ENCODE measurements at regions not wholly inside any gene's neighbourhood (a gene's known extent, or its start where the extent isn't known, plus 50 kb on each side); places are given as distances from the start of the nearest gene placed in this dataset.
A peak's percentile ranks its signal among the peaks of the same experiment; 100 is the strongest.
"Not testable (repeated sequence)": the region's sequence is repeated elsewhere in the genome, so short reads cannot be mapped to it uniquely, and the experiment has no call there.

DNA sequence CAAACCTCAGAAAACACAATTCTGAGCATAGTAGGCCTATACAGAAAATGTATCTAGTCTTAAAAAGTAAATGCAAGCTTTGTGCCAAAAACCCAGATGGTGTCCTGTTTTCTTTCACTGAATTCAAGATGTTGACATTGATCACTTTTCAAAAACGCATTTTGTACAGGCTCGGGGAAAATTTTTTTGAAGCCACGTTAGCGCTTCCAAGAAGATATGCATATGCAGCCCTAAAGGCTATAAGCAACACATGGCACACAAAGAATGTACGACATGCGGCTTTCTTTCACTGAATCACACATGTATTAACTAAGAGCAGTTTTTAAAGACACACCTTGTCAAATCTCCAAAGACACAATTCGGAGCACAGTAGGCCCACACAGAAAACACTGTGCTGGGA lies 115.4 kb downstream of the MRPL57 start:
- no peaks in the 10 kb centered on the region for H3K27me3 ChIP-seq (ENCODE audit: insufficient read depth, low read length)

GRCh38 chr13:21296991-21297390 lies 120.5 kb downstream of the MRPL57 start:
- not testable (repeated sequence) for H3K27me3 ChIP-seq (ENCODE audit: insufficient read depth, low read length); H3K9me3 ChIP-seq (ENCODE audit: low read depth, low read length); H3K4me3 ChIP-seq (ENCODE audit: low read length)
- H3K4me1 ChIP-seq (ENCODE audit: insufficient read depth, low read length): peaks cover 17% of the 10 kb centered on the region

More for the DNA sequence above, 115.4 kb downstream of the MRPL57 start:
- H3K4me3 ChIP-seq (ENCODE audit: low read length): no peak overlapping the region
- no peaks in the 10 kb centered on the region for H3K4me1 ChIP-seq (ENCODE audit: insufficient read depth, low read length)
- no peaks in the 10 kb centered on the region for H3K9me3 ChIP-seq (ENCODE audit: low read depth, low read length)

GRCh38 chr13:21297447-21297846 lies 121.0 kb downstream of the MRPL57 start:
- Histone ChIP-seq H3K4me1 (ENCODE audit: insufficient read depth, low read length) (peaks cover 17% of the 10 kb centered on the region), H3K27me3 (ENCODE audit: insufficient read depth, low read length) (no peaks in the 10 kb centered on the region), H3K9me3 (ENCODE audit: low read depth, low read length) (no peaks in the 10 kb centered on the region), H3K4me3 (ENCODE audit: low read length) (no peak overlapping the region)

DNA sequence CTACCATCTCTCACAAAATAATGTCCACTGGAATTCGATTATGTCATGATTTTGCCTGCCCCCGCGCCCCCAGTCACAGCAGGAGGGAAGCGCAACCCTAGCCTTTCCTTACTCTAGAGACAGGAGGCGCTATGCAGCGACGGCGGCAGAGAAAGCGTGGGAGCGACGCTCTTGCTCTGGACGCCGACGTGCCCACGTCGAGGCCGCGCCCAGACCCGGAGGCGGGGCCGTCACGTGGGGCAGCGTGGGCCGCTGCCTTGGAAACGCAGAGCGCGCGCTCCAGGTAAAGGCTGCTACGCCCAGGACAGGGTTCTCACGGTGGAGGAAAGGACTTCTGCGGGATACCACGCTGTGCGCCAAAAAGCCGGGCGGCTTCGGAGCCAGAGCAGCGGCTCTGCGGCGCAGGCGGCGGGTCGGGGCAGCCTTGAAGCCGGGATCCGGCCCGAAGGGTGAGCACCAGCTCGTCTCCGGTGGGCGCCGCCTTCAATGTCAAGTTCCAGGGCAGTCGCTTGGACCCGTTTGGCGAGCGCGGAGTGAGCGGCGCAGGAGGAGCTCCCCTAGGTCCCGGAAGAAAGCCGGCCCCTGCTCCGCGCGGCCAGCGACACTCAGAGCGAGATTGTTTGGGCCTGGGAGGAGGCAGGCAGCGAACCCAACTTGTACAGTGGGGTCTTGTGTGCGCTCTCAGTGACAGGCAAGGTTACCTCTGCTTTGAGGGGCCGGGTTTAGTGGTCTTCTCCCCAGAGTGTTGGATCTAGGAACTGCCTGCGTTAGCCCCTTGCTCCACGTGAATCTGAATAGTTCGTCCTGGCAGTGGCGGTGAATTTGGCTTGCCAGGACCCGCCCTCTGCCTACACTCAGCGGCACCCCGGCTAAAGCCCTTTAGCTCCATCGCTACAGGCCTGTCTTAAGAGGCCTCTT lies 121.7 kb downstream of the MRPL57 start:
- Histone ChIP-seq H3K4me1 (ENCODE audit: insufficient read depth, low read length) (peaks cover 17% of the 10 kb centered on the region), H3K9me3 (ENCODE audit: low read depth, low read length) (no peaks in the 10 kb centered on the region), H3K27me3 (ENCODE audit: insufficient read depth, low read length) (no peaks in the 10 kb centered on the region), H3K4me3 (ENCODE audit: low read length) (peak overlapping the region; percentile 80)

GRCh38 chr13:21304256-21304655 lies 127.8 kb downstream of the MRPL57 start:
- no peaks in the 10 kb centered on the region for H3K4me1 ChIP-seq (ENCODE audit: insufficient read depth, low read length)
- no peaks in the 10 kb centered on the region for H3K27me3 ChIP-seq (ENCODE audit: insufficient read depth, low read length)
- no peaks in the 10 kb centered on the region for H3K9me3 ChIP-seq (ENCODE audit: low read depth, low read length)
- no peak overlapping the region for H3K4me3 ChIP-seq (ENCODE audit: low read length)

DNA sequence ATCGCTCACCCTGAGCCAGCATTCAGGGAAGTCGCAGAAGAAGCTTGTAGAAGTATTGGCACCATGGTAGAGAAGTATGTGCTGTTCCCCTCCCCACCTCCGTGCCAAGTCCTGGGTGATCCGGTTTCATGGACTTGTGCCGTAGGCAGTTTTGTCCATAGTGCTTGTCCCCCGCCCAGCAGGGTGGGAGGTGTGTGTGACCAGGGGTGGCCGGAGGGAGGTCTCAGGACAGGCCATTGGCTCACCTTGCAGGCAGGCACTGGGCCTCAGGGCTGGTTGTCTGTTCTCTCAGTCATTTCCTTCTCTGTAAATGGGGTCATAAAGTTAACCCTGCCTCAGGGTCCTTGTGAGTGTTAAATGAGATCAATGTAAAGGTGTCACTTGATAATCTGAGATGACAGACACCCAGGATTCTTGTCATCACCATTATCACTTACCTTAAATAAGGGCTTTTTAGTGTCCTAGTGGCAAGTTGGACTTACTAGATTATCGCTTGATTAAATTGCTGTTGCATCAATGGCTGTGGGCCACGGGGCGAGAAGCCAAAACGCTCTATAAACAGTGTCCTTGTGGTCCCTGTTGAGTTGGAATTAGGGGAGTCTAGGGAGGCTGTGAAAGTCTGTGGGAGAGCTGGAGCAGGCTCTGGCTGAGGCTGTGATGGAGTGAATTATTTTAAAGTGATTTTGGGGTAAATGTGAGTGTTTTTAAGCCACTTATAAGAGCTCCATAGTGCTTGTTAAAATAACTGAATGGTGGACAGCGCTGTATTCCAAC lies 130.0 kb downstream of the MRPL57 start:
- H3K27me3 ChIP-seq (ENCODE audit: insufficient read depth, low read length); H3K4me1 ChIP-seq (ENCODE audit: insufficient read depth, low read length); H3K4me3 ChIP-seq (ENCODE audit: low read length); H3K9me3 ChIP-seq (ENCODE audit: low read depth, low read length): not testable (repeated sequence)

- H3K4me1 ChIP-seq (ENCODE audit: insufficient read depth, low read length); H3K9me3 ChIP-seq (ENCODE audit: low read depth, low read length); H3K4me3 ChIP-seq (ENCODE audit: low read length); H3K27me3 ChIP-seq (ENCODE audit: insufficient read depth, low read length): not testable (repeated sequence)
Observed at GRCh38 chr13:21307158-21307557, 130.7 kb downstream of the MRPL57 start.

DNA sequence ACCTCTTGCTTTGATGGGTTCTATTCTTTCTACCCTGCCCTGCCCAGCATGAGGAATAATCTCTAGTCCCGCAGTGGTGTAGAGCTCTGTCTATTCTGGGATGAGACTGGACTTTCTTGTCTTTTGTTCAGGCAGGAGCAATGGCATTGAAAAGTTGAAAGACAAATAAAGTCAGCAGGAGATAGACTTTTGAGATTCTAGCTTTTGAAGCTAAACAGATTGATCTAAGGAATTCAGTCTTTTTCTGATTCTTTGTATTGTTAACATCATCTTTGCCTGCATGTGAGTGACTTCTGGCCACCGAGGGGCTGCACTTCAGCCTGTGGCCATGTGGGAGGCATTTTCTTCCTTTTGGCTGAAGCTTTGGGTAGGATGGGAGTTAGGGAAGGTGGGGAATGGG lies 132.4 kb downstream of the MRPL57 start:
- Histone ChIP-seq H3K4me3 (ENCODE audit: low read length) (no peak overlapping the region), H3K9me3 (ENCODE audit: low read depth, low read length) (no peaks in the 10 kb centered on the region), H3K27me3 (ENCODE audit: insufficient read depth, low read length) (no peaks in the 10 kb centered on the region), H3K4me1 (ENCODE audit: insufficient read depth, low read length) (no peaks in the 10 kb centered on the region)

GRCh38 chr13:21309542-21310172 lies 133.2 kb downstream of the MRPL57 start:
- Histone ChIP-seq H3K9me3 (ENCODE audit: low read depth, low read length) (no peaks in the 10 kb centered on the region), H3K4me1 (ENCODE audit: insufficient read depth, low read length) (no peaks in the 10 kb centered on the region), H3K27me3 (ENCODE audit: insufficient read depth, low read length) (no peaks in the 10 kb centered on the region), H3K4me3 (ENCODE audit: low read length) (no peak overlapping the region)

DNA sequence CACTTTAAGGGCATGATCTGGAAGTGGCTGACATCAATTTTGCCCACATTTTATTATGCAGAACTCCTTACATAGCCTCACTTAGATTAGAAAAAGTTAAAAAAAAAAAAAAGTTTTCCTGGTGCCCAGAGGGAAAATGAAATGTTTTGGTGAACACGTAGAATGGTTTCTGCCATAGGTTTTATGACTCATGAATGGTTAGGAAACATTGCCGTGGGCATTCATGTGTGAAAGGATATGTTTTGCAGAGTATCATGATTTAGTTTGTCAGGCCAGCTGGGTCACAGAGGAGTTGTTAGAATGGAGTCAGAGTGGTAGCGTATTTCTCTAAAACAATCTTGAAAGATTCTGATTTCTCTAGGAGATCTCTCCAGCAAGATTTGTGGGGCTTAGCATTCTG lies 133.8 kb downstream of the MRPL57 start:
- H3K4me3 ChIP-seq (ENCODE audit: low read length): no peak overlapping the region
- no peaks in the 10 kb centered on the region for H3K27me3 ChIP-seq (ENCODE audit: insufficient read depth, low read length)
- no peaks in the 10 kb centered on the region for H3K9me3 ChIP-seq (ENCODE audit: low read depth, low read length)
- no peaks in the 10 kb centered on the region for H3K4me1 ChIP-seq (ENCODE audit: insufficient read depth, low read length)

DNA sequence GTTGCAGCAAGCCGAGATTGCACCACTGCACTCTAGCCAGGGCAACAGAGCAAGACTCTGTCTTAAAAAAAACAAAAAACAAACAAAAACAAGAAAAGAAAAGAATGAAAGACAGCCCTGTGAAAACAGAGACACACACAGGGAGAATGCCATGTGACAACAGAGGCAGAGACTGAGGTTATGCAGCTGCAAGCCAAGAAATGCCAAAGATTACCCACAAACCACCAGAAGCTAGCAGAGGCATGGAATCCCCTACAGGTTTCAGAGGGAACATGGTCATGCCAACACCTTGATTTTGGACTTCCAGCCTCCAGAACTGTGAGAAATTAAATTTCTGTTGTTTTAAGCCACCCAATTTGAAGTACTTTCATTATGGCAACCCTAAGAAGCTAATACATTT lies 138.5 kb downstream of the MRPL57 start:
- H3K4me1 ChIP-seq (ENCODE audit: insufficient read depth, low read length); H3K9me3 ChIP-seq (ENCODE audit: low read depth, low read length); H3K27me3 ChIP-seq (ENCODE audit: insufficient read depth, low read length); H3K4me3 ChIP-seq (ENCODE audit: low read length): not testable (repeated sequence)

- Histone ChIP-seq H3K4me3 (ENCODE audit: low read length) (no peak overlapping the region), H3K27me3 (ENCODE audit: insufficient read depth, low read length) (no peaks in the 10 kb centered on the region), H3K9me3 (ENCODE audit: low read depth, low read length) (no peaks in the 10 kb centered on the region), H3K4me1 (ENCODE audit: insufficient read depth, low read length) (no peaks in the 10 kb centered on the region)
Observed at GRCh38 chr13:21316376-21316775, 139.9 kb downstream of the MRPL57 start.

DNA sequence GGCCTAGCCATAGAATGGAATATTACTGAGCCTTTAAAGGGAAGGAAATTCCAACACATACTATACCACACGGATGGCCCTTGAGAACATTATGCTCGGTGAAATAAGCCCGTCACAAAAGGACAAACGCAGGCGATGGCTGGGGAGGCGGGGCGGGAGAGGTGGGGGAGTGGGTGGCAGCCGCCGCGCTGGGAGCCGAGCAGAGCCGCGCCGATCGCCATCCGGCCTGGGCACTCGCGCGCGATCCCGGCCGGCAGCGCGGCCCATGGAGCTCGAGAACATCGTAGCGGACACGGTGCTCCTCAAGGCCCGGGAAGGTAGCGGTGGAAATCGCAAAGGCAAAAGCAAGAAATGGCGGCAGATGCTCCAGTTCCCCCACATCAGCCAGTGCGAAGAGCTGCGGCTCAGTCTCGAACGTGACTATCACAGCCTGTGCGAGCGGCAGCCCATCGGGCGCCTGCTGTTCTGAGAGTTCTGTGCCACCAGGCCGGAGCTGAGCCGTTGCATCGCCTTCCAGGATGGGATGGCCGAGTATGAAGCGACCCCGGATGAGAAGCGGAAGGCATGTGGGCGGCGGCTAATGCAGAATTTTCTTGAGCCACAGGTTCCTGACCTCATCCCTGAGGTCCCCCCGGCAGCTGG lies 140.1 kb downstream of the ZDHHC20 start:
- no peak overlapping the region for H3K4me3 ChIP-seq (ENCODE audit: low read length)
- no peaks in the 10 kb centered on the region for H3K9me3 ChIP-seq (ENCODE audit: low read depth, low read length)
- no peaks in the 10 kb centered on the region for H3K27me3 ChIP-seq (ENCODE audit: insufficient read depth, low read length)
- H3K4me1 ChIP-seq (ENCODE audit: insufficient read depth, low read length): no peaks in the 10 kb centered on the region

DNA sequence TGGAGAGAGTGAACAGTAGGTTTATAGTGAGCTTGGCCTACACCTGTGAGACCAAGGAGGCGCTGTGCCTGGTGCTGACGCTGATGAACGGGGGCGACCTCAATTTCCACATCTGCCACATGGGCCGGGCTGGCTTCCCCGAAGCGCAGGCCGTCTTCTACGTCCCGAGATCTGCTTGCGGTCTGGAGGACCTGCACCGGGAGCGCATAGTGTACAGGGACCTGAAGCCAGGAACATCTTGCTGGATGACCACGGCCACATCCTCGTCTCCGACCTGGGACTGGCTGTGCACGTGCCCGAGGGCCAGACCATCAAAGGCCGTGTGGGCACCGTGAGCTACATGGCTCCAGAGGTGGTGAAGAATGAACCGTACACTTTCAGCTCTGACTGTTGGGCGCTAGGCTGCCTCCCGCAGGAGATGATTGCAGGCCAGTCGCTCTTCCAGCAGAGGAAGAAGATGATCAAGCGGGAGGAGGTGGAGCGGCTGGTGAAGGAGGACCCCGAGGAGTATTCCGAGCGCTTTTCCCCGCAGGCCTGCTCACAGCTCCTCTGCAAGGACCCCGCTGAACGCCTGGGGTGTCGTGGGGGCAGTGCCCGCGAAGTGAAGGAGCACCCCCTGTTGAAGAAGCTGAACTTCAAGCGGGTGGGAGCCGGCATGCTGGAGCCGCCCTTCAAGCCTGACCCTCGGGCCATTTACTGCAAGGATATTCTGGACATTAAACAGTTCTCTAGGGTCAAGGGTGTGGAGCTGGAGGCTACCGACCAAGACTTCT lies 139.0 kb downstream of the ZDHHC20 start:
- H3K9me3 ChIP-seq (ENCODE audit: low read depth, low read length): no peaks in the 10 kb centered on the region
- no peaks in the 10 kb centered on the region for H3K27me3 ChIP-seq (ENCODE audit: insufficient read depth, low read length)
- no peak overlapping the region for H3K4me3 ChIP-seq (ENCODE audit: low read length)
- no peaks in the 10 kb centered on the region for H3K4me1 ChIP-seq (ENCODE audit: insufficient read depth, low read length)
